Fibroblast of skin of left quadriceps (primary cell): ENCODE measurements at regions not wholly inside any gene's neighbourhood (a gene's known extent, or its start where the extent isn't known, plus 50 kb on each side); places are given as distances from the start of the nearest gene placed in this dataset.
"Not testable (repeated sequence)": the region's sequence is repeated elsewhere in the genome, so short reads cannot be mapped to it uniquely, and the experiment has no call there.

Experiments used
- DNase-seq, 2 experiments: peaks; one replicate each; pipeline ENCODE4 v3.0.0-alpha.2; 2013; ENCODE audit warnings: low read depth in 2 of 2

- DNase-seq: not testable (repeated sequence)
Measured at GRCh38 chr4:12461576-12461975, 1022.6 kb downstream of the RAB28 start.

- DNase-seq: no peak
Measured at GRCh38 chr4:12459126-12459525, 1025.0 kb downstream of the RAB28 start.

GRCh38 chr4:12458621-12459020 is 1025.5 kb downstream of the RAB28 start:
- DNase-seq: no peak

- DNase-seq: no peak
Measured at GRCh38 chr4:12452291-12452690, 1023.6 kb upstream of the HS3ST1 start.

- DNase-seq: no peak
Measured at GRCh38 chr4:12447451-12447850, 1018.8 kb upstream of the HS3ST1 start.

GRCh38 chr4:12446657-12447185 is 1018.0 kb upstream of the HS3ST1 start:
- DNase-seq: no peak

GRCh38 chr4:12446256-12446655 is 1017.6 kb upstream of the HS3ST1 start:
- no peak for DNase-seq

GRCh38 chr4:12445711-12446235 is 1017.1 kb upstream of the HS3ST1 start:
- DNase-seq: no peak

GRCh38 chr4:12439633-12440305 is 1011.1 kb upstream of the HS3ST1 start:
- DNase-seq: no peak

- DNase-seq: not testable (repeated sequence)
Measured at GRCh38 chr4:12431259-12431658, 1002.6 kb upstream of the HS3ST1 start.

- no peak for DNase-seq
Measured at GRCh38 chr4:12421364-12421763, 992.7 kb upstream of the HS3ST1 start.

GRCh38 chr4:12416755-12417154 is 988.1 kb upstream of the HS3ST1 start:
- no peak for DNase-seq

- no peak for DNase-seq
Measured at GRCh38 chr4:12414181-12414812, 985.6 kb upstream of the HS3ST1 start.

- peak in 1 of 2 experiments; percentile 2 for DNase-seq
Measured at GRCh38 chr4:12411072-12411471, 982.4 kb upstream of the HS3ST1 start.

GRCh38 chr4:12409507-12410190 is 981.0 kb upstream of the HS3ST1 start:
- peak in 1 of 2 experiments; percentile 4 for DNase-seq

GRCh38 chr4:12408364-12408763 is 979.7 kb upstream of the HS3ST1 start:
- DNase-seq: no peak

GRCh38 chr4:12403175-12403574 is 974.5 kb upstream of the HS3ST1 start:
- DNase-seq: no peak

GRCh38 chr4:12399781-12400180 is 971.1 kb upstream of the HS3ST1 start:
- no peak for DNase-seq

GRCh38 chr4:12393631-12394262 is 965.1 kb upstream of the HS3ST1 start:
- no peak for DNase-seq

- DNase-seq: no peak
Measured at GRCh38 chr4:12389604-12390003, 960.9 kb upstream of the HS3ST1 start.

GRCh38 chr4:12382567-12382966 is 953.9 kb upstream of the HS3ST1 start:
- no peak for DNase-seq

GRCh38 chr4:12379191-12379590 is 950.5 kb upstream of the HS3ST1 start:
- no peak for DNase-seq
